Stimulated activated CD4-positive, alpha-beta T cell treated with anti-CD3 and anti-CD28 coated beads, Interleukin-2, amount 100 ng/mL, for 4 hours (primary cell): ENCODE measurements at regions not wholly inside any gene's neighbourhood (a gene's known extent, or its start where the extent isn't known, plus 50 kb on each side); places are given as distances from the start of the nearest gene placed in this dataset.
"Not testable (repeated sequence)": the region's sequence is repeated elsewhere in the genome, so short reads cannot be mapped to it uniquely, and the experiment has no call there.

ENCODE experiments used
- DNase-seq: peaks from one replicate; pipeline ENCODE4 v3.0.0-alpha.2; 2020; ENCODE audit warnings: low read depth

DNA sequence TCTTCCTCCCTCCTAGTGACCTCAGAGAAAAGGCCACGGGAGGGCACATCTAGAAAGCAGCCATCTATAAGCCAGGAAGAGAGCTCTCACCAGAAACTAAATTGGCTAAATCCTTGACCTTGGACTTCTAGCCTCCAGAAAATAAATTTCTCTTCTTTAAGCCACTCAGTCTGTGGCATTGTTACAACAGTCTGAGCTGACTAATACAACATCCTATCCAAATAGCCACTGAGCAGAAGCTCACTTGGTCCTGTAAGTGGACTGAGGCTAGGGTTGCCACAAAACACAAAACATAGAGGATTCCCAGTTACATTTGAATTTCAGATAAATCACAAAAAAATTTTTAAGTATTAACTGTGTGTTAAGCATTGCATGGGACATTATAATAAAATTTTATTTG lies 383.4 kb downstream of the MLLT3 start:
- DNase-seq = no peak

DNA sequence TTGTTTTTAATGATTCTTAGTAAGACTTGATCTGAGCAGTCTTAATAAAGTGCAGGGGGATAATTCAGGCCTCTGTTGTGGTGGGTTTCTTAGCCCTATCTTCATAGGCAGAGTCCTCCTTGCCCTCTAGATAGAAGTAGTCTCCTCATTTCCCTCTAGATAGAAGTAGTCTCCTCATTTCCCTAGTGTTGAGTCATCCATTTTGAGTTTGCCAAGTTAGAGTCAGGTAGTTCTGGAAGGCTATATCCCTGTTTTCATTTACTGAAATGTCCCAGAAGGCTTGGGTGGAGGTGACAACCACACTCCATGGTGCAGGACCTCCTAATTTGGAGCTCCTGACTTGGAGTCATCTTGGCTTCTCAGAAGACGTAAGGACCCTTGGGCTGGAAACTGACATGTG lies 384.6 kb downstream of the MLLT3 start:
- DNase-seq = no peak

DNA sequence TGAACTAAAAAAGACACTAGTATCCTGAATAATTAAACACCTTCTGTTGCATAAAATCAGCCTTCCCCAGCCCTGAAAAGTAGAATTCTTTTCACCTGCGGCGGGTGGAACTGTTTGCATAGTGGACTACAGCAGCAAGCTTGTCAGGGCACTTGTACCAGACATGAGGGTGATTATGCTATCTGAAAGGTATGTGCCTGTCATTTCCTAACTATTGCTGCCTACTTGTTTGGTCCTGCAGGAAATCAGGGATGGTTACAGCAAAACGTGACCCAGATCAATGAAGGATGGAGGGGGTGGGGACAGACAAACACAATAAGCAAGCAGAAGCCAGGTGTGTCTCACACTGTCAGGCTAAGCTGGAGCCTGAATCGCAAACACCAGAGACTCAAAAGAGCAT lies 385.6 kb downstream of the MLLT3 start:
- DNase-seq = no peak

DNA sequence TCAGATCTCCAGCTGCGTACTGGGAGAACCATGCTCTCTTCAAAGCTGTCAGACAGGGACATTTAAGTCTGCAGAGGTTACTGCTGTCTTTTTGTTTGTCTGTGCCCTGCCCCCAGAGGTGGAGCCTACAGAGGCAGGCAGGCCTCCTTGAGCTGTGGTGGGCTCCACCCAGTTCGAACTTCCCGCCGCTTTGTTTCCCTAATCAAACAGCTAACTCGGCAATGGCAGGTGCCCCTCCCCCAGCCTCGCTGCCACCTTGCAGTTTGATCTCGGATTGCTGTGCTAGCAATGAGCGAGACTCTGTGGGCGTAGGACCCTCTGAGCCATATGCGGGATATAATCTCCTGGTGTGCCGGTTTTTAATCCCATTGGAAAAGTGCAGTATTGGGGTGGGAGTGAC lies 387.1 kb downstream of the MLLT3 start:
- DNase-seq = not testable (repeated sequence)

DNA sequence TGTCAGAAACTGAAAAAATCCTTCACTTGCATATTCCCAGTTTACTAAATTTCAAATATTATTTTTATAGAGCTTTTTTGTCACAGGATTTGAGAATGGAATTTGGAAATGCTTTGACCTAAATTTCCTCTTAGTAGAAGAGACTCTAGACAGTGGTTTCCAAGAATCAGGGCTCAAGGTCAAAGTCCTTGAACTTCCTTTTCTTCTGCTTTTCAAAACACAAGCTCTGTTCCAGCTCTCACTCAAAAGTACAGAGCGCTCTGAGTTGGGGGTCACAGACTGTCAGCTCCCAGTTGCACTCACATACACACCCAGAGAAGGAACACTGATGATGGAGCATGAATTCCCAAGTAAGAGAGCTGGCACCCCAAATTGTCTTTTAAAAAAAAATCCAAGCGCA lies 394.2 kb downstream of the MLLT3 start:
- no peak for DNase-seq

DNA sequence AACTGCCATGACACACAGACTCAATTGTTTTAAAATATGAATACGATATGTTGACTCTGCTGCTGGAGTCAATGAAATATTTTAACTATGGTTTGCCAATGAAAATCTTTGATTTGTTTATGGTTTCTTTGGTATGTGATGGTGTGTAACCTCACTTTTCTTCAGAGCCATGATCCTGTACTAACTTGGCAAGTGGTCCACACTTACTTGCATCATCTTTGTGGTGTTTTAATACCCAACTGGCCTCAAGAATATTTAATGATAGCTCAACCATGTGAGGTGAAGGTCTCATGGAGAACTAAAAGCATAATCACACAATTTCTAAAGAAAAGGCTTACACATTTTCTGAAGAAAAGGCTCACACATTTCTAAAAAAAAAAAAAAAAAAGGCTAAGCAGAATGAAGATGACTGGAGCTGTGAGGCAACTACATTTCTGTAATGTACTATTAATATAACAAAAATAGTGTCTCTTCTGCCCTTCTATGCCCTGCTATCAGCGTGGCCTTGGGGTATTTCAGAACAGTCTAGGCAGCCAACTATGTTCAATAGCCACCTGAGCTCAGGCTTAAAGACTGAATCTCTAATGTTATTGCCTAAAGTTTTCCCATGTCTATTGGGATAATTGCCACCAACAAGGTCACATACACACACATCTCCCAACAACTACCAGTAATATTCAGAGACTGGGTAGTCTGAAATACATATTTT lies 395.0 kb downstream of the MLLT3 start:
- no peak for DNase-seq

DNA sequence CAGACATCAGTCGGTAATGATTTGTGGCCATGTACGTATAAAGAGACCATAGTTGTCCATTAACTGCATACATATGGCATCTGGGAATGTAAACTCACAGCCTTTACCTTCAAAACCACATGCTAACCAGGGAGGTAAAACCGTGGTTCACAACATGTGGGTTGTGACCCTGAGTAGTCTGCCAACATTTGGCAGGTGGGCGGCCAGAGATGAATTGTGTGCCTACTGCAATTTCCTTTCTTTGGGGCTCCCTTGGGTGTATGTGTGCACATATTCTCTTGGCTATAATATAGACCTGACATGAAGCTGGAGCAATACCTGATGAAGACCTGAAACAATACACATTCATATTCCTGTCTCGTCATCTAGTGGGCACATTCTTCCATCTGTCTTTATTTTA lies 396.0 kb downstream of the MLLT3 start:
- no peak for DNase-seq

DNA sequence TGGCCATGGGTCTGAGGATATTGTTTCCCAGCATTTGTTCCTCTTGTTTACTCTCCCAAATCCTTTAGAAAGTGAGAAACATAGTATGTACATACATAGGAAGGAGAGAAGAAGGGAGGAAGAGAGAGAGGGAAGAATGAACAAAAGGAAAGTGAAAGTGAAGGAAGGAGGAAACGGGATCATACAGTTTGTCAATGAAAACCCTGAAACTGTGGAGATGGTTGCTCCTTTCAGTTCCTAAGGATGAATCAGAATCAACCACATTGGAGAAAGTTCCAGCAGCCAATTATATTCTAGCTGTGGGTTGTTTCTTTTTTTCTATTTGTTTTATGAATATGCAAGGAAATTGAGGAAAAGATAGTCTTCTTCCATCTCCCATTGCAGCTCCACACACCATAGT lies 396.5 kb downstream of the MLLT3 start:
- DNase-seq = no peak

DNA sequence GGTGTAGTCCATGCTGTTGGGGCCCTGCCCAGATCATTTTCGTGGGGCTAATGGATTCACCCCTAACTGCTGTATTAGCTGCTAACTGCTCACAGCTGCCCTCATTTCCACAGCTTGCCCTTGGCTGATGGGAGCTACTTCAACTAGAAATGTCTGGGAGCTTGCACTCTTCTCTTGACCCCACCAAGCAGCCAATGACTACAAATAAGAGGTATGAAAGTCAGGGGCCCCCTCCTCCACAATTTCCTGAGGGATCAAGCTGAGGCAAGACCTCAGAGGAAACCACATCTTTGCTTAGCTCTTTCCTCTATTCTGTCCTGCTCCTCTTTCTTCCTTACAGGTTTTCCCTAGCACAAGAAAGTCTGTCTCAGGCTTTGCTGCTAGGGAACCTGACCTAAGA lies 397.5 kb downstream of the MLLT3 start:
- DNase-seq = no peak

DNA sequence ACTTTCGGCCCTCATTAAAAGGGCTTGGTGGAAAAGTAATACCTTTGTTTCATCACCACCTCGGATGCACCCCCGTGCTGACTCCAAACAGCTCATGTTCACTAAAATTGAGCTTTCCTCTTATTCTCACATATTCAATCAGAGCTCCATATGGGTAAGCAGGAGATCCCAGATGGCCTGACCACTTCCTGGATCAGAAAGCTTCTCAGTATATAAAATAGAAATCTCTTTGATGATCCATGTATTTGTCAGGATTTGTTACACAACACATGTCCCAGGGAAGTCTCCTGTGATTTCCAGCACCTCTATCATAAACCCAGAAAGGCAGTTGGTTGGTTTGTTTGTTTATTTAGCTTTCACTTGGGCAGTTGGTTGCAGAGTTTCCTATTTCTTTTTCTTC lies 402.0 kb downstream of the MLLT3 start:
- DNase-seq = no peak

DNA sequence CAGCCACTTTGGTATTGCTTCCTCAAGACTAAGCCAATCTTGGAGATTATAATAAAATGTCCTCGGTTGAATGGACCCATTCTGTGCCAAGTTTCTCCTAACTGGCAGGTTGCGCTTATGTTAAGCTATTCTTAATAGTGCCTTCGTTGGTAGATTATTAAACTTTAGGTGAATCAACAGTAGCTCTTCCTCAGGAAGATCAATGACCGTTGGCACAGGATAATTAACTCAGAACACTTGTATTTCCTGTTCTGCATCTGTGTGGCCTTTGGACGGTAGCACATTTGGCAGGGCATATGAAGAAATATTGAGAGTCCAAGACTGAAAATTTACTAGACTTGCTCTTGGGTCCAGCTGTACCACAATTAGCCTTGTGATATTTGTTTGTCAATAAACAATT lies 402.9 kb downstream of the MLLT3 start:
- no peak for DNase-seq

DNA sequence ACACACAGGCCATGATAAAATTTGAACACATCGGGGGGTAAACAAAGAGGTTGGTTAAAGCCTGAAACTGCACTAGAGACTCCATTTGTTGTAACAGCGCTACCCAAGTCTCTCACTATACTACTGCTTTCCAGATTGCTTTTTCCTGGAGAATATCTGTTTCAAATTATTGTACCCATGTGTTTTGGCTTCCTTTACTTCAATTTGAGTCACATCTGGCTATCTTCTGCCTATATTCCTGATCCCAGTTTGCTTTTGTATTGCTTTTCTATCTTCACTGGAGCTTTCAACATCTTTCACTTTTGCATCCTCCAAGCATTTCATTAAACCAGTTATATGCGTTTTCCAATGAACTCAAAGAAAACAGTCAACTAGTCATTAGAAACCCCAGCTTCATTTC lies 404.7 kb downstream of the MLLT3 start:
- DNase-seq = no peak

DNA sequence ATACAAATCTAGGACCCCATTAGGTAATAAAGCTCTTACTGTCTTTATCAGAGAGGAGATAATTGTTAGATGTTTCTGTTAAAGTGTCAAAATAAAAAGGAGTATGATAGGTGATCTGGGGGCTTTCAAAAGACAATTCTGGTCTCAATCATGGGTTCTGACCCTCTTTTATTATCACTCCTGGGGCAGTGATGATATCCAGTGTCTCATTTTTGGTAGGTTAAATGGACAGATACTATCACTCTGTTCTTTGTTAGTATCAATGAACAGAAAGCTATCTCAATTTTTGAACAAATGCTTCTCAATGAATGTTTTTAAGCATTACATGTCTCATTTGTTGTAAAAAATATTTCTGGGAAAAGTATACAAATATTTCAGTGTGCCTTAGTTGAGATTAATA lies 405.9 kb downstream of the MLLT3 start:
- DNase-seq = no peak

DNA sequence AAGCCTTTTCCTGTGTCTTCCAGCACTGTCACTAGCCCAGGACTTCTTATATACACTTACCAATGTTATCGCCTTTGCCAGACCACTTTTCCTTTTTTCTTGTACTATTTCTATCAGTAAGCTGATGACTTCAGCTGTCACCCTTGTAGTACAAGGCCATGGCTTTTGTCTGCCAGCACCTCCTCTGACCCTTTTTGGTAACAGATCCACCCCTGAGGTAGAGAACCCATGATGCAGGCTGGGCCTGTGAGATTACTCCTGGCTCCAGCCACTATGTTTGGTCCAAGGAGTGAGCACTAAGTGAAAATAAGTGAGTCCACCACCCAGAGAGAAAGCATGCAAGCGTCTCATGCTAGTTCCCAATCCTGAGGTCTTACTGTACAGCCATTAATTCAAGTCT lies 406.7 kb downstream of the MLLT3 start:
- DNase-seq = no peak

DNA sequence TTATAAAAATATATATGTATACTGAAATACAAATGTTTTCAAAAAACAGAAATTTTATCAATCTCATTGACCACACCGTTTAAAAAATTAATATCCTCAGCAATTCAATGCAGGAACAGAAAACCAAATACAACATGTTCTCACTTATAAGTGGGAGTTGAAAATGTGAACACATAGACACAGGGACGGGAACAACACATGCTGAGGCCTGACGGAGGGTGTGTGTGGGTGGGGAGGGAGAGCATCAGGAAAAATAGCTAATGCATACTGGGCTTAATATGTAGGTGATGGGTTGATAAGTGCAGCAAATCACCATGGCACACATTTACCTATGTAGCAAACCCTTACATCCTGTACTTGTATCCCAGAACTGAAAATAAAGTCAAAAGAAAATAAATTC lies 409.5 kb downstream of the MLLT3 start:
- no peak for DNase-seq

DNA sequence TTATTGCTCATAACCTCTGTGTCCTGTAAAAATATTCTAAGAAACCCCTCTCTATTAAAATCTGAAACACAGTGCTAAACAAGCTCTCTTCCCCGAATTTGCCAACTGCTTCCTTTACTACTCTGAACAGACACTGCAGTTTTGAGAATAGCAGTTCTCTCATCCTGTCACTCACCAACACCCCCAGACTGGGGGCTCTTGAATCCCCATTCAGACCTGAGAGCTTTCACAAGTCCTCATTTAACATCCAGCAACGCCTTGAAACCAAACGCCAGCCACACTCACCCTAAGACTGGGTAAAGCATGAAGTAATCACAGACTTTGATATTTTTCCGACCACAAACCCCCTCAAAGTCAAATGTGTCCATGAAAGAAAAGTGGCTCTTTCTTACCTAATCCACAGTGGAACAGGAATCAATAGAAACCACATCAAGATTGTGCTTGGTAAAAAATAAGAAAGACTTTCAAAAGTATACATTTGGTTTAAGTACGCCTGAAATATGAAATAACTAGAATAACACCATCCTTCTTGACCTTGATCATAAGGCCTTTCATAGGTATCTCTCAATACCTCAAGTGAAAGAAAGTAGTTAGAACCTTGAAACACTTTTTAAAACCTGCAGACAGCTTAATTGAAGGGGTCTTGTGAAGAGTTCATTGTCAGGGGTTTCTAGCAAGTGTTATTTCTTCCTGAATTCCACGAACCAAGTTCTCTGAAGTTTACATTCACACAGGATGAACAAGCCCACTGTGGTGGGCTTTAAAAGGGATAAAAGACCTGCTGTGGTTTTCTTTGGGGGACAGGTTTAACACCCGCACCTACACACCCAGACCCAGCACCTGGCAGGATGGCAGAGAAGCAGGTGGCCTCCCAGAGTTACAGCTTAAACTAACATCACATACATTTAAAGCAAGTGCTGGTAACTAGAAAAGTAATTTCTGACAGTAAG lies 412.6 kb downstream of the MLLT3 start:
- peak; percentile 21 for DNase-seq

DNA sequence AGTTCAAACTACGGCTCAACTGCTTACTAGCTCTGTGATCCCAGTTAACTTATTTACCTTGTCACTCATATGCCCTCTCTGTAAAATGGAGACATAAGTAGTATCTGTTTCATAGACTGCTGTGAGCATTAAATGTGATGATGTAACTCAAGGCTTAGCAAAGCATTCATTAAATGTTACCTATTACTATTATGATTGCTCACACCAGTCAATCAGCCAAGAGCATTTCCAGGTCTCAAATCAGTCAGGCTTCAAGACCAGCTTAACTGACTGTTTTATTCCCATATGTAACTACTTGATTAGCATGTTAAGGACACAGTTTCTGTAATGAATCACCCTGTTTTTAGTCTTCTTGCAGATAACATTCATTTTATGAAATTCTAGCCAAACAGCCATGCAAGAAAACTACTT lies 413.3 kb downstream of the MLLT3 start:
- no peak for DNase-seq

DNA sequence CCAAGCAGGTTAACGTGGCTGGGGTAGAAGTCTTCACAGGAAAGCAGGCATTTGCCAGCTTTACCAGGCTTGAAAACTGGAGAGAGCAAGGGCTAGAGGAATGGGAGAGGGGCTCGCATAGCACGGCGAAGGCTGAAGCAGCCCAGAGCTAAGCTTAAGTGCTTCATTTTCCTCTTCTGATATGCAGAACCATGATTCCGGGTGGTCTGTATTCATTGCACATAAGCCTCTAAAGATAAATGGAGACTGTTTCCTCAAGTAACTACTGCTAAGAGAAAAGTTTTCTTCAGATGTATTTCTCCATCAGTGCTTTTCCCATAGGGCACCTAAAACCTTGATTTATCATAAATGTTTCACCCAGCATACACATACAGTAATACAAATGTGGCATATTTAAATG lies 414.1 kb downstream of the MLLT3 start:
- DNase-seq = no peak

DNA sequence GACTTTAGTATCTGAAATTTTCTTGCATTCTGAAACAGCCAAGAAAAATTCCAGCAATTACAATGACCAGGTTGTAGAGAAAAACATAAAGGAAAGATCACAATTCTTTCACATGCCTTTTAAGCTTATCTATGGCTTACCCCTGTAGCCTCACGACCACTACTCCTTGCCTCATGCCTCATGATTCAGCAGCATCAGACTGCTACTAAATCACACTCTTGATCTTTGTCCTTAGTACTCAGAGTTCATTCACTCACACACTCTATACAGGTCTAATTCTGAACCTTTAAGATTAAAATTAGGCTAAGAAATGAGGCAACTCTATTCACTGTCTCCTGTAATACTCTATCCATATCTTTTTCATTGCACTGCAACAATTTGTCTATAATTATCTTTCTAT lies 415.1 kb downstream of the MLLT3 start:
- DNase-seq = no peak

DNA sequence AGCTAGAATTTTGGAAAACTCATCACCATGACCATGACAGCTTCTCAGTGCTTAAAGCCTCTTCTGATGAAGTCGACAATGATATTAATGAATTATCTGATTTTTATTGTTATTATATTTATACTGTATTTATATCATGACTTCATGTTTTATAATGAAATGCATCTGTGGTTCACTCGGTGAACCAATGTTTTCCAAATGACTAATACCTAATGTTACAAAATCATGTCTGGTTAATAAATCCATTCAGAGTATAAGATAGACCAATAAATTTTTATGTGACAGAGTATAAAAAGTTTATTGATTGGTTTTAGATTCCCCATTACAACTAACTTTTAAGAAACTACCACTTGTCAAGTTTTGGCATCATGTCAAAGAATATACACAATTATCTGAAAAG lies 416.5 kb downstream of the MLLT3 start:
- DNase-seq = no peak

DNA sequence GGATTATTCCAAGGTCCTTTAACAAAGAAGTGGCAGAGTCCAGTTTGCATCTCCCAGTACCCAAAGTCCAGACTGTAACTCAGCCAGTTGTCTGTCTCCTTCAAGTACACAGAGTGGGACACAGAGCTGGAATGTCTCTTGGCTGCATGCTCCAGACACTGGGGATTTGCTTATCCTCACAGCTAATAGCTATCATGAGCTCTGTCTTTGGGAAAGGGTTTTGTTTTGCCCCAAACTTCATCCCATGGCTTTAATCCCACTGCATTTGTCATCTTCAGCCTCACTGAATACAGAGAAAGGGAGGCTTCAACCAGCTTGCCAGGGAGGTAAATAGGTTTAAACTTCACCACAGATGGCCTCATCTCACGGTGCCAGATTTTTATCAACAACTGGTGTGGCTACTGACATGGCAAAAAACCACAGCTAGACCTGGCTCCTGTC lies 412.2 kb upstream of the SLC24A2 start:
- DNase-seq = no peak

DNA sequence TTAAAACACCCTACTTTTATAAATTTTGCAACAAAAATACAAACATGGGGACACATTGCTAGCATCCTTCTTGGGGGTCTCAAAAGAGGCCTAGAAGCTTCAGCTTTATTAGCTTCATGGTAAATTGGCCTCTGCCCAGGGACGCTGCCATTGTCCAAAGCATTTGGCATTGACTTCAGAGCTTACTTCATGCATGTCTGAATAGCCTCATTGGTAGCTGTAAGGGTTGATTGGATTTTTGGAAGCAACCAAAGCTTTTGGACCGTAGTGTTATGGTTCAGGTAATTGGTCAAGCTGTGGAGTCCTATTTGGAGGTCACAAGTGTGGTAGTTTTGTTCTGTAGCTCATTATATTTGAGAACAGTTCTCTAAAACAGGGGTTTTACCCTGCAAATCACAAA lies 411.7 kb upstream of the SLC24A2 start:
- no peak for DNase-seq

DNA sequence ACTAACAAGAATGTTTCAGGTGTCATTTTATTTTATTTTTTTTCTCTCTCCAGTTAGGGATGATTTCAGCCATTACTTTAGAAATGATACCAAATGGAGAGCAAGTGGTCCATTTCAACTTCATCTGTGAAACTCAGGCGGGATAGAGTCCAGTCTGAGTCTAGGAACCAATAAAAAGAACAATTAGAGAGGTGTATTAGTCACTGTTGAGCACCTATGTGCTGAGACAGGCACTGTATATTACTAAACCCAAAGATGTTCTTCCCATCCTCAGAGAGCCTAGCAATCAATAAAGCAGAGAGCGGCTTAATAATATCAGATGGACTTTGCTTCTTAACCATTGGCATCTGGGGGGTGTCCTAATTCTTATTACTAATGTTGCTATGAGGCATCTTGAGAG lies 410.3 kb upstream of the SLC24A2 start:
- DNase-seq = no peak
